Panc1 (cell line): ENCODE measurements at regions not wholly inside any gene's neighbourhood (a gene's known extent, or its start where the extent isn't known, plus 50 kb on each side); places are given as distances from the start of the nearest gene placed in this dataset.

ENCODE experiments used
- ATAC-seq: fragments of 200-7000 bp; cut with Tn5 transposase; 2 replicates; pipeline ENCODE4 v1.9.1; 2020; ENCODE audit warnings: mild to moderate bottlenecking, moderate library complexity
- BruUV-seq: library from RNA; stranded (reverse); fragments of 400-500 nt; replicated peaks from 2 replicates; lab custom pipeline; 2021; lab: Mats Ljungman, UMichigan
- CTCF ChIA-PET: fragments of 300-600 bp; sonication (Branson Sonifier 250); formaldehyde crosslinking; loops from one replicate; lab custom pipeline; 2022; ENCODE audit warnings: antibody characterized with exemption; lab: Charles Lee
- POLR2A ChIA-PET: fragments of 300-600 bp; sonication (Branson Sonifier 250); formaldehyde crosslinking; loops from one replicate; lab custom pipeline; 2022; ENCODE audit warnings: antibody characterized with exemption; lab: Charles Lee
- DNase-seq: peaks from one replicate; pipeline ENCODE4 v3.0.0-alpha.2; 2010; ENCODE audit warnings: low read depth, low spot score
- H3K27ac ChIP-seq: 2 replicates; pipeline ENCODE4 v1.5.1; 2011; ENCODE audit warnings: mild to moderate bottlenecking, low read length, inconsistent platforms
- H3K27me3 ChIP-seq: fragments of 200-500 bp; sonication (Bioruptor generic); 2 replicates; pipeline ENCODE4 v1.6.0; 2014; ENCODE audit warnings: low read length, inconsistent platforms; ENCODE audit not compliant: control insufficient read depth, insufficient read depth
- H3K36me3 ChIP-seq: fragments of 200-500 bp; sonication (Bioruptor generic); 2 replicates; pipeline ENCODE4 v1.5.1; 2014; ENCODE audit warnings: inconsistent platforms, mild to moderate bottlenecking, low read length, moderate library complexity; ENCODE audit not compliant: control insufficient read depth, insufficient read depth
- H3K4me1 ChIP-seq: 2 replicates; pipeline ENCODE4 v1.5.1; 2011; ENCODE audit warnings: inconsistent platforms, mild to moderate bottlenecking, low read length, moderate library complexity; ENCODE audit not compliant: control insufficient read depth, insufficient read depth
- H3K4me3 ChIP-seq, 2 experiments: 2 replicates each; pipeline ENCODE4 v1.5.1; 2011 to 2012; ENCODE audit warnings: low read depth in 2 of 2, low read length in 2 of 2, mild to moderate bottlenecking in 2 of 2, inconsistent platforms in 1 of 2, moderate library complexity in 1 of 2
- H3K9me3 ChIP-seq: fragments of 200-500 bp; sonication (Bioruptor generic); 2 replicates; pipeline ENCODE4 v1.5.1; 2014; ENCODE audit warnings: low read depth, mild to moderate bottlenecking, inconsistent platforms, low read length, moderate library complexity; ENCODE audit not compliant: control insufficient read depth, insufficient read depth
- POLR2AphosphoS5 ChIP-seq: IDR thresholded peaks from 2 replicates; pipeline ENCODE4 v1.6.1; 2012; ENCODE audit warnings: mild to moderate bottlenecking, low read depth, low read length, moderate library complexity
- REST ChIP-seq, 2 experiments: IDR thresholded peaks; 2 replicates each; pipeline ENCODE4 v1.6.1; 2011 to 2012; ENCODE audit warnings: low read depth in 2 of 2, control low read depth in 1 of 2, low read length in 1 of 2, mild to moderate bottlenecking in 1 of 2, moderate library complexity in 1 of 2; ENCODE audit not compliant: insufficient read depth in 1 of 2
- SIN3A ChIP-seq: IDR thresholded peaks from 2 replicates; pipeline ENCODE4 v1.6.1; 2012; ENCODE audit warnings: low read depth, mild to moderate bottlenecking, low read length, moderate library complexity, borderline replicate concordance; ENCODE audit not compliant: insufficient read depth
- TCF7L2 ChIP-seq: IDR thresholded peaks from 2 replicates; pipeline ENCODE4 v1.6.1; 2011; ENCODE audit warnings: mild to moderate bottlenecking, low read depth, low read length, inconsistent platforms
- in situ Hi-C: cut with HindIII; loops from 2 replicates; pipeline ENCODE4 v1.10.0; 2016; ENCODE audit warnings: low sequenced_read_pairs, low pct_unique_long_range_greater_than_20kb
- intact Hi-C: fragments of 100-400 bp; cut with micrococcal nuclease; formaldehyde crosslinking; loops from one replicate; pipeline ENCODE4 v1.10.0; 2022; ENCODE audit not compliant: unreplicated experiment
- TF ChIP-seq, protein P1 (sequence below): fragments of 450-650 bp; IDR thresholded peaks from 2 replicates; pipeline ENCODE4 v1.5.1; 2017; ENCODE audit warnings: mild to moderate bottlenecking

- ATAC-seq (no peak), DNase-seq (no peak)
- intact Hi-C loops (no loop called here), in situ Hi-C loops (no loop called here)
- no peak overlapping the region for H3K27ac ChIP-seq
- POLR2A ChIA-PET = no interaction called here
- no peaks in the 10 kb centered on the region for H3K36me3 ChIP-seq
- CTCF ChIA-PET = no interaction called here
- no peaks in the 10 kb centered on the region for H3K9me3 ChIP-seq
- no peak for TF ChIP-seq REST (IDR thresholded peaks at IDR 0.05; ENCODE audit: insufficient read depth in 1 of 2, low read depth in 2 of 2, low read length in 1 of 2)
- TF ChIP-seq, protein P1, sequence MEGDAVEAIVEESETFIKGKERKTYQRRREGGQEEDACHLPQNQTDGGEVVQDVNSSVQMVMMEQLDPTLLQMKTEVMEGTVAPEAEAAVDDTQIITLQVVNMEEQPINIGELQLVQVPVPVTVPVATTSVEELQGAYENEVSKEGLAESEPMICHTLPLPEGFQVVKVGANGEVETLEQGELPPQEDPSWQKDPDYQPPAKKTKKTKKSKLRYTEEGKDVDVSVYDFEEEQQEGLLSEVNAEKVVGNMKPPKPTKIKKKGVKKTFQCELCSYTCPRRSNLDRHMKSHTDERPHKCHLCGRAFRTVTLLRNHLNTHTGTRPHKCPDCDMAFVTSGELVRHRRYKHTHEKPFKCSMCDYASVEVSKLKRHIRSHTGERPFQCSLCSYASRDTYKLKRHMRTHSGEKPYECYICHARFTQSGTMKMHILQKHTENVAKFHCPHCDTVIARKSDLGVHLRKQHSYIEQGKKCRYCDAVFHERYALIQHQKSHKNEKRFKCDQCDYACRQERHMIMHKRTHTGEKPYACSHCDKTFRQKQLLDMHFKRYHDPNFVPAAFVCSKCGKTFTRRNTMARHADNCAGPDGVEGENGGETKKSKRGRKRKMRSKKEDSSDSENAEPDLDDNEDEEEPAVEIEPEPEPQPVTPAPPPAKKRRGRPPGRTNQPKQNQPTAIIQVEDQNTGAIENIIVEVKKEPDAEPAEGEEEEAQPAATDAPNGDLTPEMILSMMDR = no peak
- TF ChIP-seq POLR2AphosphoS5 = no peak
- no peak for TF ChIP-seq TCF7L2
- no peak for TF ChIP-seq SIN3A
- no peaks in the 10 kb centered on the region for H3K27me3 ChIP-seq
- no TSS peak for BruUV-seq
- H3K4me3 ChIP-seq = no peak overlapping the region
- H3K4me1 ChIP-seq = no peaks in the 10 kb centered on the region
Measured at GRCh38 chr6:6801635-6802218, 213.2 kb downstream of the LY86 start.

DNA sequence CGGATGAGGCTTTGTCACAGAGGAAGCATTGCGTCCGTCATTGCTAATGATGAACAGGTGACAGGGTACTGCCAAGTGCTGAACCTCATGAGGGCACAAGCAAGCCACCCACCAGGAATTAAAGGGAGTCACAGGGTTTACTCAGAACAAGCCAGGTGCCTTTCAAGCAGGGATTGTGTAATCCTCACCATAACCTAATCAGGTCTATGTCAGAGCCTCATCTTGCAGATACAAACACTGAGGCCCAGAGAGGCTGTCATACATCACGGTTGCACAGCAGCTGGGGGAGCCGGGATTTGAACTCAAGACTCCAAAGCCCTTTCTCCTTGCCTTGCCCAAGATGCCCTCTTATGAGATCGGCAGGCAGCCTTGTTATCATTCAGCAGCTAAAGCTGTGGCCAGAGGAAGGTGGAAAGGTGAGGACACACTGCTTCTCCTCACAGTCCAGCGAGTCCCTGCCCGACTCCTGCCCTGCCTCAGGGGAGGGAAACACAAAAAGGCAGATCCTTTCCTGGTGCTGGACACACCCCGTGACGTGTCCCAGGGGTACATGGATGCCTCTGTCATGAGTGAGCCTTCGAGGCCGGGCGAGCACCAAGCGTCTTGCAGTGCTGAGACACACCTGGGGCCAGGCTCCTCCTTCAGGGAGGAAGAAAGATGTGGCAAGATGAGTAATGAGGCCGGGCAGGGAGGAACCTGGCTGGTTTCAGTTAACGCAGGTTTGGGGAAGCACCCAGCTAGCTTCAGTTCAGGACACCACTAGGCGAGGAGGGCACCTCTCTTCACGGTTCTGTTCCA, 214.9 kb downstream of the LY86 start:
- Histone ChIP-seq H3K4me3 (no peak overlapping the region), H3K9me3 (no peaks in the 10 kb centered on the region), H3K36me3 (no peaks in the 10 kb centered on the region), H3K27me3 (0 out of 2 replicates have a peak, but pooled peaks cover 2% of the 10 kb centered on the region), H3K4me1 (no peaks in the 10 kb centered on the region), H3K27ac (no peak overlapping the region)
- TF ChIP-seq REST (IDR thresholded peaks at IDR 0.05; ENCODE audit: insufficient read depth in 1 of 2, low read depth in 2 of 2, low read length in 1 of 2) (no peak), POLR2AphosphoS5 (no peak)
- TF ChIP-seq, protein P1 = no peak
- ChIA-PET CTCF (no interaction called here), POLR2A (no interaction called here)
- intact Hi-C loops (no loop called here), in situ Hi-C loops (no loop called here)
- no TSS peak for BruUV-seq
- DNase-seq (no peak), ATAC-seq (no peak)
